ENCODE measurements at regions not wholly inside any gene's neighbourhood (a gene's known extent, or its start where the extent isn't known, plus 50 kb on each side); places are given as distances from the start of the nearest gene placed in this dataset.

- no peak for DNase-seq (ENCODE audit: low spot score)
- no peaks in the 10 kb centered on the region for H4K20me1 ChIP-seq (ENCODE audit: low read depth)
- no peak overlapping the region for H3K9ac ChIP-seq
Observed at GRCh38 chr1:55554611-55555010, 339.4 kb upstream of the USP24 start.

DNA sequence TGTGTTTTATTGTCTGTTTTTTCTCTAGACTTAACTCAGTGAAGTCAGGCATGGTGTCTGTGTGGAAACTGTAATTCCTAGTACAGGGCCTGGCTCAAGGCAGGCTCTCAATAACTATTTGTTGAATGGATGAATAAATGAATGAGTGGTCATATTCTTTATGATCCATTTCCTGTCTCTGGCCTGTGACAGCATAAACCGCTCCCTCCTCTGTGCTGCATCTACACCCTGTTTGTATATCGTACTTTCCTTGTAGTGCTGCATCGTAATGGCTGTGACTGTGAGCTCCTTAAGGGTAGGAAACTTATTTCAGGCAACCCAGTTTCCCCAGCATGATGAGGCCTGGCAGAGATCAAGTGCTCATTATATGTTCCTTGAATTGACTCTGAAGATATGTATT, 337.5 kb upstream of the USP24 start:
- Histone ChIP-seq H3K4me3 (no peak overlapping the region), H2AFZ (replicated peaks) (no peak overlapping the region), H3F3A (ENCODE audit: low read depth) (no peaks in the 10 kb centered on the region), H3K4me1 (no peaks in the 10 kb centered on the region), H3K27me3 (no peaks in the 10 kb centered on the region), H4K20me1 (ENCODE audit: low read depth) (no peaks in the 10 kb centered on the region), H3K4me2 (no peak overlapping the region), H3K9ac (no peak overlapping the region), H3K9me3 (ENCODE audit: low read depth) (no peaks in the 10 kb centered on the region), H3K36me3 (no peaks in the 10 kb centered on the region), H3K27ac (no peak overlapping the region), H3K79me2 (ENCODE audit: low read depth) (no peaks in the 10 kb centered on the region)
- TF ChIP-seq EZH2phosphoT487 (IDR thresholded peaks at IDR 0.05) (no peak), EZH2 (IDR thresholded peaks at IDR 0.05) (no peak)
- TF ChIP-seq, protein P1, sequence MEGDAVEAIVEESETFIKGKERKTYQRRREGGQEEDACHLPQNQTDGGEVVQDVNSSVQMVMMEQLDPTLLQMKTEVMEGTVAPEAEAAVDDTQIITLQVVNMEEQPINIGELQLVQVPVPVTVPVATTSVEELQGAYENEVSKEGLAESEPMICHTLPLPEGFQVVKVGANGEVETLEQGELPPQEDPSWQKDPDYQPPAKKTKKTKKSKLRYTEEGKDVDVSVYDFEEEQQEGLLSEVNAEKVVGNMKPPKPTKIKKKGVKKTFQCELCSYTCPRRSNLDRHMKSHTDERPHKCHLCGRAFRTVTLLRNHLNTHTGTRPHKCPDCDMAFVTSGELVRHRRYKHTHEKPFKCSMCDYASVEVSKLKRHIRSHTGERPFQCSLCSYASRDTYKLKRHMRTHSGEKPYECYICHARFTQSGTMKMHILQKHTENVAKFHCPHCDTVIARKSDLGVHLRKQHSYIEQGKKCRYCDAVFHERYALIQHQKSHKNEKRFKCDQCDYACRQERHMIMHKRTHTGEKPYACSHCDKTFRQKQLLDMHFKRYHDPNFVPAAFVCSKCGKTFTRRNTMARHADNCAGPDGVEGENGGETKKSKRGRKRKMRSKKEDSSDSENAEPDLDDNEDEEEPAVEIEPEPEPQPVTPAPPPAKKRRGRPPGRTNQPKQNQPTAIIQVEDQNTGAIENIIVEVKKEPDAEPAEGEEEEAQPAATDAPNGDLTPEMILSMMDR (IDR thresholded peaks at IDR 0.05) = no peak
- H3K27me3 Mint-ChIP-seq (ENCODE audit: insufficient read depth, low read depth) = peaks cover 3% of the 10 kb centered on the region
- H3K36me3 Mint-ChIP-seq = no peaks in the 10 kb centered on the region
- no peaks in the 10 kb centered on the region for H3K4me1 Mint-ChIP-seq
- no peak overlapping the region for H3K27ac Mint-ChIP-seq
- no peak overlapping the region for H3K4me3 Mint-ChIP-seq
- H3K9me3 Mint-ChIP-seq = no peaks in the 10 kb centered on the region
- DNase-seq (ENCODE audit: low spot score) = no peak

More at GRCh38 chr1:55554611-55555010, 339.4 kb upstream of the USP24 start:
- no peak overlapping the region for H3K4me3 ChIP-seq
- no peaks in the 10 kb centered on the region for H3K9me3 Mint-ChIP-seq
- H3K27me3 Mint-ChIP-seq (ENCODE audit: insufficient read depth, low read depth) = peaks cover 5% of the 10 kb centered on the region
- H3K27ac ChIP-seq = no peak overlapping the region
- no peaks in the 10 kb centered on the region for H3K9me3 ChIP-seq (ENCODE audit: low read depth)
- H3K79me2 ChIP-seq (ENCODE audit: low read depth) = no peaks in the 10 kb centered on the region
- H3K4me1 ChIP-seq = no peaks in the 10 kb centered on the region
- H3K27me3 ChIP-seq = no peaks in the 10 kb centered on the region
- H2AFZ ChIP-seq (replicated peaks) = no peak overlapping the region
- H3K36me3 Mint-ChIP-seq = no peaks in the 10 kb centered on the region
- H3K4me1 Mint-ChIP-seq = no peaks in the 10 kb centered on the region
- no peak overlapping the region for H3K4me3 Mint-ChIP-seq
- H3K36me3 ChIP-seq = no peaks in the 10 kb centered on the region
- H3F3A ChIP-seq (ENCODE audit: low read depth) = no peaks in the 10 kb centered on the region
- no peak overlapping the region for H3K27ac Mint-ChIP-seq
- TF ChIP-seq EZH2 (IDR thresholded peaks at IDR 0.05) = no peak
- no peak for TF ChIP-seq EZH2phosphoT487 (IDR thresholded peaks at IDR 0.05)
- TF ChIP-seq, protein P1 (IDR thresholded peaks at IDR 0.05) = no peak
- no peak overlapping the region for H3K4me2 ChIP-seq

DNA sequence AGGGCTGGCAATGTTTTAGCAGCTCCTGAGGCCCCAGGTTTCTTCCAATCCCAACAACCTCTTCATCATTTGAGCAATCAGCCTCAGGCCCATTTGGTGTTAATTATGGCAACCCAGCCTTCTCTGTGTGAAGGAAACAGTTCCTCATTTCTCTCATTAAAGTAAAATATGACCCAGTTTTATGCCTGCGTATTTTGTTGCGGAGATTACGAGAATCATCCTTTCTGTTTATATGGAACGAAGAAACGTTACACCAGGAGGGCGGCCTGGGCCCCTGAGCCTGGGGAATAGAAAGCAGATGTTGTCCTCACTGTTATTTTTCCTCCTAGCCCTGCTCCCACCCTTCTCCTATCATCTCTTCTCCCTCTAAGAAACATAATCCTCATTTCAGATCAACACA, 332.2 kb upstream of the USP24 start:
- no peaks in the 10 kb centered on the region for H3K9me3 Mint-ChIP-seq
- TF ChIP-seq EZH2phosphoT487 (IDR thresholded peaks at IDR 0.05) (no peak), EZH2 (IDR thresholded peaks at IDR 0.05) (no peak)
- TF ChIP-seq, protein P1 (IDR thresholded peaks at IDR 0.05) = no peak

More for the DNA sequence above, 332.2 kb upstream of the USP24 start:
- Histone ChIP-seq H3K27me3 (no peaks in the 10 kb centered on the region), H3K9me3 (ENCODE audit: low read depth) (no peaks in the 10 kb centered on the region), H4K20me1 (ENCODE audit: low read depth) (no peaks in the 10 kb centered on the region), H3K9ac (no peak overlapping the region), H2AFZ (replicated peaks) (no peak overlapping the region), H3K4me3 (no peak overlapping the region), H3K4me2 (no peak overlapping the region), H3K79me2 (ENCODE audit: low read depth) (no peaks in the 10 kb centered on the region), H3K27ac (no peak overlapping the region), H3K36me3 (no peaks in the 10 kb centered on the region), H3K4me1 (no peaks in the 10 kb centered on the region), H3F3A (ENCODE audit: low read depth) (no peaks in the 10 kb centered on the region)
- Mint-ChIP-seq H3K27me3 (ENCODE audit: insufficient read depth, low read depth) (peaks cover 2% of the 10 kb centered on the region), H3K27ac (no peak overlapping the region), H3K36me3 (no peaks in the 10 kb centered on the region), H3K4me1 (no peaks in the 10 kb centered on the region), H3K4me3 (no peak overlapping the region)
- no peak for DNase-seq (ENCODE audit: low spot score)

Measured in neural progenitor cell (in vitro differentiated cells).